Caki2 (cell line): ENCODE measurements at regions not wholly inside any gene's neighbourhood (a gene's known extent, or its start where the extent isn't known, plus 50 kb on each side); places are given as distances from the start of the nearest gene placed in this dataset.
"Not testable (repeated sequence)": the region's sequence is repeated elsewhere in the genome, so short reads cannot be mapped to it uniquely, and the experiment has no call there.

Experiments
- DNase-seq: peaks from one replicate; pipeline ENCODE4 v3.0.0-alpha.2; 2015; ENCODE audit warnings: low read depth
- in situ Hi-C: cut with HindIII; loops from 2 replicates; pipeline ENCODE4 v1.10.0; 2016; ENCODE audit warnings: low sequenced_read_pairs, low pct_unique_long_range_greater_than_20kb, mixed read lengths

GRCh38 chr3:75587695-75588094, 76.4 kb upstream of the FRG2C start:
- in situ Hi-C loops = not testable (repeated sequence)

GRCh38 chr3:75590382-75590781, 73.7 kb upstream of the FRG2C start:
- DNase-seq, in situ Hi-C loops: not testable (repeated sequence)

More at GRCh38 chr3:75587695-75588094, 76.4 kb upstream of the FRG2C start:
- not testable (repeated sequence) for DNase-seq

GRCh38 chr3:75604286-75604934, 59.7 kb upstream of the FRG2C start:
- in situ Hi-C loops = not testable (repeated sequence)
- DNase-seq = peak; percentile 16

- DNase-seq, in situ Hi-C loops: not testable (repeated sequence)
Observed at GRCh38 chr3:75607996-75608395, 56.1 kb upstream of the FRG2C start.

GRCh38 chr3:75609598-75609997, 54.5 kb upstream of the FRG2C start:
- in situ Hi-C loops, DNase-seq: not testable (repeated sequence)

- no peak for DNase-seq
- in situ Hi-C loops = no loop called here
Observed at GRCh38 chr3:75610773-75611172, 53.4 kb upstream of the FRG2C start.

- DNase-seq, in situ Hi-C loops: not testable (repeated sequence)
Observed at GRCh38 chr3:75611724-75612460, 52.2 kb upstream of the FRG2C start.
